ENCODE measurements at regions not wholly inside any gene's neighbourhood (a gene's known extent, or its start where the extent isn't known, plus 50 kb on each side); places are given as distances from the start of the nearest gene placed in this dataset.

DNA sequence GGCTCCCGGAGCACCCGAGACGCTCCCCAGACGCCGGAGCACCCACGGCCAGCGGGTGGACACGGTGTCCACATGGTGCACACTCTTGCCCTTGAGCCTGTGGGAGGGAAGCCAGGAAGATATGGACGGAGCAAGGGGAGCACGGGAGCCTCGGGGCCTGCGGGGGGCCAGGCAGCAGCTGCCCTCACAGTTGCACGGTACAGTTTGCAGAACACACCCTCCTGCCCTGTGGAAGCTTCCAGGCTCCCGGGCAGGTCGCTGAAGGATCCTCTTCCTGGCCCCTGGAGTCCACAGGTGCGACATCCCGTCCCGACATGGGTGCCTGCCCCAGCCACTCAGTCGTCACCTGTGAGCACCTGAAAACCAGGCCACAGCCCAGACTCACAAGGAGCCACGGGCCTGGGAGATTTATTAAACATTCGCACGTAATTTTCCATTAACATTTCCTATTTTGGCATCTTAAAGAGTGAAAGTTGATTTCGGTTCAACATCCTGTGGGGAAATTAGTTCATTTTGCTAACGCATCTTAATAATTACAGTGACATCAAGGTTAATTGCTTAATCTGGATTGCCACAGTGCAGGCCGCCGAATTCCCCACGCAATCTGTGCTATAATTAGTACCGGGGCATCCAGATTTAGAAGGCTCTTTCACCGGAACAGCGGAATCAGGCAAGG lies 253.3 kb downstream of the BRD1 start:
- no peak for DNase-seq (ENCODE audit: low read depth, low spot score)
- no peak overlapping the region for H3K27ac ChIP-seq
- no peak overlapping the region for H3K4me3 ChIP-seq
- H3K9me3 ChIP-seq (ENCODE audit: low read depth, low read length): no peaks in the 10 kb centered on the region
- no peaks in the 10 kb centered on the region for H3K36me3 ChIP-seq (ENCODE audit: insufficient read depth, low read length)
- H3K9ac ChIP-seq (ENCODE audit: insufficient read length): no peak overlapping the region
- TF ChIP-seq FOXP2 (optimal IDR thresholded peaks at IDR 0.05; ENCODE audit: control extremely low read depth, extremely low read length, insufficient read depth): no peak
- no peak for TF ChIP-seq POLR2AphosphoS5 (IDR thresholded peaks at IDR 0.05; ENCODE audit: borderline replicate concordance, low read depth, low read length)
- no peak for TF ChIP-seq EZH2 (IDR thresholded peaks at IDR 0.05)

DNA sequence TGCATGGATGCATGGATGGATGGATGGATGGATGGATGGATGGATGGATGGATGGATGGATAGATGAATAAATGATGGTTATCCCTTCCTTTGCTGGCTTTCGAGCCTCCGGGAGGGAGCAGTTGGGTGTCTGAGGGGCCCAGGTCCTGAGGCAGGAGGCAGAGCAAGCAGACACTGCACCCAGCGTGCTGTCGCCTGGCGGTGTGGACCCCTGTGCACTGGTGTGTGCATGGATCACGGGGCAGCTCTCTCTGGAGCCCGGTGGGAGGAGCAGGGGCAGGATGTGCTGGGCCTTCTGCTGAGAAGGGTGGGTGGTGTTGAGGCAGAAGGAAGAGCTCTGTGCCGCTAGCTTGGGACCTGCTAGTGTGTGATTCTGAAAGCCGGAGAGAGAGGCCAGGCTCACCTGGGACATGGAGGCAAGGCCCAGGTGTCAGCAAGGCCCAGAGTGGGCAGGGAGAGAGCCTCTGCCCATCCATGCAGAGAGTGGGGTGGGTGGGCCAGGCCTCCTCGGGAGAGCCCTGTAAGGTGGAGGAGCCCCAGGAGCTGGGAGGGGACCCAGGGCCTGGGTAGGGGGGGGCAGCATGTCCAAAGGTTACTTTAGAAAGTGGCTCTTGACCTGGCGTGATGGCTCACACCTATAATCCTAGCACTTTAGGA lies 254.4 kb downstream of the BRD1 start:
- no peak overlapping the region for H3K9ac ChIP-seq (ENCODE audit: insufficient read length)
- H3K9me3 ChIP-seq (ENCODE audit: low read depth, low read length): no peaks in the 10 kb centered on the region
- H3K27ac ChIP-seq: no peak overlapping the region
- no peak overlapping the region for H3K4me3 ChIP-seq
- no peak for DNase-seq (ENCODE audit: low read depth, low spot score)
- TF ChIP-seq EZH2 (IDR thresholded peaks at IDR 0.05) (no peak), FOXP2 (optimal IDR thresholded peaks at IDR 0.05; ENCODE audit: control extremely low read depth, extremely low read length, insufficient read depth) (no peak), POLR2AphosphoS5 (IDR thresholded peaks at IDR 0.05; ENCODE audit: borderline replicate concordance, low read depth, low read length) (no peak)
- H3K36me3 ChIP-seq (ENCODE audit: insufficient read depth, low read length): no peaks in the 10 kb centered on the region

DNA sequence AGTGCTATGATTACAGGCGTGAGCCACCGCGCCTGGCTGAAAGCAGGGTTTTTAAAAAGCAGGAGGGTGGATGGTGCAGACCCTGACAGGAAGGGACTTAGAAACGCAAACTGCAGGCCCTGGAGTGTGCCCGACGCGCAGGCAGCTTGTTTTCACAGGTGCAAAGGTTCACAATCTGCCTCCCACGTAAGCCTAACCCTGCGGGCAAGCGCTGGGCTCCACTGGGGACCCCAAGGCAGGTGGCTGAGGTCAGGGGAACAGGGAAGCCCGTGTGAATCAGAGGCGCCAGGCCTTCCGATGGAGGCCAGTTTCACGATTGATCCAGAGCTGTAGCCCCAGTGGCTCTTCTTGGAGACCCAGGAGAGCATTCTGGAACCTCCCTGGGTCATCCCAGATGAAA lies 256.3 kb downstream of the BRD1 start:
- no peaks in the 10 kb centered on the region for H3K36me3 ChIP-seq (ENCODE audit: insufficient read depth, low read length)

DNA sequence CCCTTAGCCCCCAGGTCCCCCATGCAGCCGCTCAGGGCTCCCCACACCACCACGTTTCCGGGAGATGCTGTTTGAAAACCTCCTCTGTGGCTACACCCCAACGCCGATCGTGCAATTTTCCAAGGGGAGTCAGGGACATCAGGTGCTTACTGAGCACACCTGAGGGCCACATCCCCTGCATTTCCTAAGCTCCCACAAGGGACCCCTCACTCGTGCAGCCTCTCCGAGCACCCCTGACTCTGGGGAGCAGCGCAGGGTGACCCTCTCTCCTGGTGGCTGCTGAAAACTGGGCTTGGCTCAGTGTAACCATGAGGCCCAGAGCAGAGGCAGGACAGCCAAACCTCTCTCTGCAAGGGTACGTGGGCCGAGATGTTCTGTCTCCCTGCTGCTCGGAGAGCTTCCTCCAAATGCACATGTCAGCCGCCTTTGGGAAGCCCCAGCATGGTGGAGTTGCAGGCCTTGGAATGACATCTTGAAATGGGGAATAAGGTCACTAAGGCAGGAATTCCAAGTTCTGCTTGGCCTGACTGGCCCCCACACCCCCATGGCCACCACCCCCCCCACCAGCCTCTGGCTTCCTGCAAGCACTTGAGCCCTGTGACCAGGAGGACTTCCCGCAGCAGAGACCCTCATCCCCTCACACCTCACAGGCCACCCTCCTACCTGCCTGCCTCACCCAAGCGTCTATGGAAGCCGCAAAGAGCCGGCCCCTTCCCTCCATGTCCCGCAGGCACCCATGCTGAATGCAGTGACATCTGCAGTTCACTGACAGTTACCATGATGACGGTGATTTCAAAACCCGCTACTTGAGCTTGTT lies 257.4 kb downstream of the BRD1 start:
- DNase-seq (ENCODE audit: low read depth, low spot score): no peak
- H3K36me3 ChIP-seq (ENCODE audit: insufficient read depth, low read length): no peaks in the 10 kb centered on the region
- H3K4me3 ChIP-seq: no peak overlapping the region
- TF ChIP-seq POLR2AphosphoS5 (IDR thresholded peaks at IDR 0.05; ENCODE audit: borderline replicate concordance, low read depth, low read length) (no peak), FOXP2 (optimal IDR thresholded peaks at IDR 0.05; ENCODE audit: control extremely low read depth, extremely low read length, insufficient read depth) (no peak), EZH2 (IDR thresholded peaks at IDR 0.05) (no peak)
- no peaks in the 10 kb centered on the region for H3K9me3 ChIP-seq (ENCODE audit: low read depth, low read length)
- H3K9ac ChIP-seq (ENCODE audit: insufficient read length): no peak overlapping the region
- H3K27ac ChIP-seq: no peak overlapping the region

More for the DNA sequence above, 256.3 kb downstream of the BRD1 start:
- Histone ChIP-seq H3K9me3 (ENCODE audit: low read depth, low read length) (no peaks in the 10 kb centered on the region), H3K4me3 (no peak overlapping the region), H3K9ac (ENCODE audit: insufficient read length) (no peak overlapping the region), H3K27ac (no peak overlapping the region)
- TF ChIP-seq EZH2 (IDR thresholded peaks at IDR 0.05) (no peak), FOXP2 (optimal IDR thresholded peaks at IDR 0.05; ENCODE audit: control extremely low read depth, extremely low read length, insufficient read depth) (no peak), POLR2AphosphoS5 (IDR thresholded peaks at IDR 0.05; ENCODE audit: borderline replicate concordance, low read depth, low read length) (no peak)
- no peak for DNase-seq (ENCODE audit: low read depth, low spot score)

DNA sequence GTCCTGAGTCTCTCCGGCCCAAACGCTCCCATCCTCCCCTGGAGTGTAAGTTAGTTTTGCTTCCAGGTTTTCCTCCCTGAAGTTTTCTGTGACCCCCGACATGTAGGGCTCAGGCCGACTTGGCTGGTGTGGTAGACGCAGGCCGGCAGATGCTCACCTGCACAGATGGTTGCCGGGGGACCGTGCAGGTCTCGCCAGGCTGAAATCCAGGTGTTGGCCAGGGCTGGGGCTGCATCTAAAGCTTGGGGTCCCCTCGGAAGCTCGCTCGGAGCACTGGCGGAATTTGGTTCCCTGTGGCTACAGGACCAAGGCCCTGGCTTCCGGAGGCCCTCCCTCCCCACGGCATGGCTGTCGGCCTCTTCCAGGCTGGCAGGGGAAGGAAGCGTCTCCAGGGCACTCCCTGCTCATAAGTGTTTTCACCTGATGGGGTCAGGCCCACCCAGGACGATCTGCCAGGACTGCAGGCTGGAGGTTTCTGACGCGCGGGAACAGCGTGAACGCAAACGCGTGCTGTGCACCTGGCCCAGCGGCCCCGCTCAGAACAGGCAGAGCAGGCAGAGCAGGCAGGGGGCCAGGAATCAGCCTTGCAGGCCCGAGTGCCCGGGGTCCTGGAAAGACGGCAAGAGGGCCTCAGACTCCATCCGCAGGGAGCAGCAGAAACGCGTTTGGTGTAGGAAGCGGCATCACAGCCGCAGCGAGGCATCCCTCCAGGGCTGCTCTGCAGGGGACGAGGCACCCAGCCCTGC lies 258.2 kb downstream of the BRD1 start:
- no peaks in the 10 kb centered on the region for H3K36me3 ChIP-seq (ENCODE audit: insufficient read depth, low read length)
- no peak overlapping the region for H3K4me3 ChIP-seq
- no peak overlapping the region for H3K9ac ChIP-seq (ENCODE audit: insufficient read length)
- TF ChIP-seq FOXP2 (optimal IDR thresholded peaks at IDR 0.05; ENCODE audit: control extremely low read depth, extremely low read length, insufficient read depth): no peak
- no peak for TF ChIP-seq POLR2AphosphoS5 (IDR thresholded peaks at IDR 0.05; ENCODE audit: borderline replicate concordance, low read depth, low read length)
- no peak overlapping the region for H3K27ac ChIP-seq
- no peaks in the 10 kb centered on the region for H3K9me3 ChIP-seq (ENCODE audit: low read depth, low read length)
- no peak for DNase-seq (ENCODE audit: low read depth, low spot score)

DNA sequence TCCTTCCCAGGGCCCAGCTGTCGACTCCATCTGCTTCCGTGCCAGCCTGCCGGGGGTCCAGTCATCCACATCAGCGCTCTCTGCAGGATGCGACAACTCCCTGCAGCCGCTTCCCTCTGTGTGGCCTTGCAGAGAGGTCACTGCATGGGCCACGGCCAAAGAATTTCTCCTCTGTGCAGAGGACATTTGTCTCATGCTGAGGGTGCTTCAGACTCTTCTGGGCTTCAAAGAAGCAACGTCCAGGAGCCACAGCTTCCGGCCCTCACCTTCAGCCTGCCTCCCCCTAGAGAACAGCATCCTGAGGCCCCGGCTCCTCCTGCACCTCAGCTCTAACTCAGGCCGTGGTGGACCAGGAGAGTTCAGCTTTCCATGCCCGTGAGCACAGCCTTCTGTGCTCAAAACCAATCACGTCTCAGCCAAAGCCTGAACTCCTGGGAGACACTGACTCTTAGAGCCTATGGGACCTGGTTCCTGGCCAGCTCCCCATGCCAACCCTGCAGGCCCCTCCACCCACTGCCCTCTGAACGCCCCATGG lies 258.9 kb downstream of the BRD1 start:
- Histone ChIP-seq H3K9ac (ENCODE audit: insufficient read length) (no peak overlapping the region), H3K36me3 (ENCODE audit: insufficient read depth, low read length) (no peaks in the 10 kb centered on the region), H3K4me3 (no peak overlapping the region), H3K27ac (no peak overlapping the region), H3K9me3 (ENCODE audit: low read depth, low read length) (no peaks in the 10 kb centered on the region)
- TF ChIP-seq EZH2 (IDR thresholded peaks at IDR 0.05): no peak
- no peak for DNase-seq (ENCODE audit: low read depth, low spot score)

DNA sequence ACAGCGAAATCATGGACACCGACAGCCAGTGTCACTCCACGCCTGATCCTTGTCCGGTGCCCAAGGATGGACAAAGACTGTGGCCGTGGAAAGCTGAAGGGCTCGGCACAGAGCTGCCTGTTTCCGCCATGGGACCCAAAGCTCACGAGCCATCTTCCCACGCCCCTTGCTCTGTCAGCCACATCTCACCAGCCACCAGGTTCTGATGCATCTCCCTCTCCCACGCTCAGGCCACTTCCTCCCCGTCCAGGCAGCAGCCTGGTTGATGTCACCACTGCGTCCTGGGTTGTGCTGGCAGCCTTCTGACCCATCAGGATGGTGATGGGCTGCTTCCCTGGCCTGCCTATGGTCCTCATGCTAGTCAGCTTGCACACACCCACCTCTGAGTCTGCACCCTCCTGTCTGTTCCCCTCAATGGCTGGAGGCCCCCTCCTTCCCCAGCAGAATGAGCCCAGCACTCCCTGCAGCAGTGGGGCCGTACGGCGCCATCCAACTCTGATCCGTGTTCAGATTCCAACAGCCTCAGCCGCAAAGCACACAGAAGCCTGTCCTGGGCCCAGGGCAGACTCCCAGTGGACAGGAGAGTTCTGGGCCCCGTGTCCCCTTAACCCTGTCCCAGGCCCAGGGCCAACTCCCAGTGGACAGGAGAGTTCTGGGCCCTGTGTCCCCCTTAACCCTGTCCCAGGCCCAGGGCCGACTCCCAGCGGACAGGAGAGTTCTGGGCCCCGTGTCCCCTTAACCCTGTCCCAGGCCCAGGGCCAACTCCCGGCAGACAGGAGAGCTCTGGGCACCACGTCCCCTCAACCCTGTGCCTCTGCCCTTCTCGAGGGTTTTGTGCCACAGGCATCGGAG lies 259.5 kb downstream of the BRD1 start:
- Histone ChIP-seq H3K36me3 (ENCODE audit: insufficient read depth, low read length) (no peaks in the 10 kb centered on the region), H3K4me3 (no peak overlapping the region), H3K9me3 (ENCODE audit: low read depth, low read length) (no peaks in the 10 kb centered on the region), H3K9ac (ENCODE audit: insufficient read length) (no peak overlapping the region), H3K27ac (no peak overlapping the region)
- no peak for DNase-seq (ENCODE audit: low read depth, low spot score)
- TF ChIP-seq POLR2AphosphoS5 (IDR thresholded peaks at IDR 0.05; ENCODE audit: borderline replicate concordance, low read depth, low read length) (no peak), EZH2 (IDR thresholded peaks at IDR 0.05) (no peak), FOXP2 (optimal IDR thresholded peaks at IDR 0.05; ENCODE audit: control extremely low read depth, extremely low read length, insufficient read depth) (no peak)
